ENCODE measurements at regions not wholly inside any gene's neighbourhood (a gene's known extent, or its start where the extent isn't known, plus 50 kb on each side); places are given as distances from the start of the nearest gene placed in this dataset.

DNA sequence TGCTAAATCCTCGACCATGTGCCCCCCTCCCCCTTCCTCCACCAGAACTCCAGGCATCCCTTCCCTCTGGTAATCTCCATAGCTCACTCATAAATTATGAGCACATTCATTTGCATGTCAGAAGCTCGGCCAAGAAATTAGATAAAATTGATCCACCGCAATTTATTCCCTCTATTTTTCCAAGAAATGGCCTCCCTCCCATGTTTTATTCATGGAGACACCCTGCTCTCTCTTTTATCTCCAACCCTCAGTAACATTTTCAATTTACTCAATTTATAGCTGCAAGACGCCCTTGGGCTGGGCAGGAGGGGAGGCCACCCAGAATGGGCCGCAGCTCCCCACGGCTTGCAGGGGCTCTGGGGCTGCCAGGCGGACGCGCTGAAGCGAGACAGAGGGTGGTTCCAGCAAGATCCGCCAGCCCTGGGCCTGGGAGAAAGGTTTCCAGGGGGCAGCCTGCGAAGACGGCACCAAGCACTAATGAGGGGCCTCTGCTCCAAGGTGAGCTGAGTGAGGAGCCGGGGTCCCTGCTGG is 54.7 kb upstream of the ZNF423 start:
- 30% methylated on average over 14 of the region's 14 CpGs for WGBS (ENCODE audit: insufficient coverage)
- Histone ChIP-seq H3K27me3 (ENCODE audit: control insufficient read depth, insufficient read depth, low read length) (no peaks in the 10 kb centered on the region), H3K9me3 (ENCODE audit: control insufficient read depth, insufficient read depth, low read length) (no peaks in the 10 kb centered on the region), H3K36me3 (ENCODE audit: control insufficient read depth, insufficient read depth, low read length) (no peaks in the 10 kb centered on the region), H3K4me3 (ENCODE audit: low read depth, low read length) (no peak overlapping the region), H3K4me1 (ENCODE audit: control insufficient read depth, insufficient read depth, low read length) (peaks cover 5% of the 10 kb centered on the region), H3K27ac (ENCODE audit: low read depth, low read length) (no peak overlapping the region)
- peak in 2 of 6 donors; percentile 45 to 77 for DNase-seq (ENCODE audit: low read depth in 4 of 6, low spot score in 6 of 6)

GRCh38 chr16:49911430-49911829 is 55.5 kb upstream of the ZNF423 start:
- H3K27ac ChIP-seq (ENCODE audit: low read depth, low read length) = no peak overlapping the region
- H3K27me3 ChIP-seq (ENCODE audit: control insufficient read depth, insufficient read depth, low read length) = no peaks in the 10 kb centered on the region
- no peaks in the 10 kb centered on the region for H3K9me3 ChIP-seq (ENCODE audit: control insufficient read depth, insufficient read depth, low read length)
- H3K4me1 ChIP-seq (ENCODE audit: control insufficient read depth, insufficient read depth, low read length) = peaks cover 5% of the 10 kb centered on the region
- no peak for DNase-seq (ENCODE audit: low read depth in 4 of 6, low spot score in 6 of 6)
- 100% methylated on average over 1 of the region's 2 CpGs for WGBS (ENCODE audit: insufficient coverage)
- no peaks in the 10 kb centered on the region for H3K36me3 ChIP-seq (ENCODE audit: control insufficient read depth, insufficient read depth, low read length)
- H3K4me3 ChIP-seq (ENCODE audit: low read depth, low read length) = no peak overlapping the region

GRCh38 chr16:49912721-49913120 is 56.8 kb upstream of the ZNF423 start:
- H3K36me3 ChIP-seq (ENCODE audit: control insufficient read depth, insufficient read depth, low read length) = no peaks in the 10 kb centered on the region
- no peaks in the 10 kb centered on the region for H3K9me3 ChIP-seq (ENCODE audit: control insufficient read depth, insufficient read depth, low read length)
- H3K27ac ChIP-seq (ENCODE audit: low read depth, low read length) = no peak overlapping the region
- H3K4me1 ChIP-seq (ENCODE audit: control insufficient read depth, insufficient read depth, low read length) = peaks cover 5% of the 10 kb centered on the region
- no peaks in the 10 kb centered on the region for H3K27me3 ChIP-seq (ENCODE audit: control insufficient read depth, insufficient read depth, low read length)
- WGBS (ENCODE audit: insufficient coverage) = 73% methylated on average over 3 of the region's 4 CpGs
- DNase-seq (ENCODE audit: low read depth in 4 of 6, low spot score in 6 of 6) = no peak
- H3K4me3 ChIP-seq (ENCODE audit: low read depth, low read length) = no peak overlapping the region

DNA sequence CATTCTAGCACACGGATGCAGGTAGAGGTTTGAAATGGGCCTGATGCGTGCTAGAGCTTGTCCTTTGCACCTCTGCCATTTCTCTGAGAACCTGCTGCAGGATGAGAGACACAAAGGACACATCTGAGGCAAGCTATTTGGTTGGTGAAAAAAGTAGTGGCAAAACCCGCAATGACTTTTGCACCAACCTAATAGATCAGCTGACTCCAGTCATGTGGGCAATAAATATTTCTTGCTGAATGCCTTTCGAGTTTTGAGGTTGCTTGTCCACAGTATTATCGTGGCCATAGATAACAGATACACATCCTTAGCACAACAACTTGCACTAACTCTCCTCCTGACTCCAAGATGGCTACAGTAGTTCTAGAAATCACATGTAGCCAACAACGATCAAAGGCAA is 57.8 kb upstream of the ZNF423 start:
- 87% methylated on average over 3 of the region's 6 CpGs for WGBS (ENCODE audit: insufficient coverage)
- no peaks in the 10 kb centered on the region for H3K27me3 ChIP-seq (ENCODE audit: control insufficient read depth, insufficient read depth, low read length)
- H3K4me3 ChIP-seq (ENCODE audit: low read depth, low read length) = no peak overlapping the region
- no peaks in the 10 kb centered on the region for H3K36me3 ChIP-seq (ENCODE audit: control insufficient read depth, insufficient read depth, low read length)
- H3K4me1 ChIP-seq (ENCODE audit: control insufficient read depth, insufficient read depth, low read length) = peaks cover 5% of the 10 kb centered on the region
- H3K9me3 ChIP-seq (ENCODE audit: control insufficient read depth, insufficient read depth, low read length) = no peaks in the 10 kb centered on the region
- no peak for DNase-seq (ENCODE audit: low read depth in 4 of 6, low spot score in 6 of 6)
- H3K27ac ChIP-seq (ENCODE audit: low read depth, low read length) = no peak overlapping the region

DNA sequence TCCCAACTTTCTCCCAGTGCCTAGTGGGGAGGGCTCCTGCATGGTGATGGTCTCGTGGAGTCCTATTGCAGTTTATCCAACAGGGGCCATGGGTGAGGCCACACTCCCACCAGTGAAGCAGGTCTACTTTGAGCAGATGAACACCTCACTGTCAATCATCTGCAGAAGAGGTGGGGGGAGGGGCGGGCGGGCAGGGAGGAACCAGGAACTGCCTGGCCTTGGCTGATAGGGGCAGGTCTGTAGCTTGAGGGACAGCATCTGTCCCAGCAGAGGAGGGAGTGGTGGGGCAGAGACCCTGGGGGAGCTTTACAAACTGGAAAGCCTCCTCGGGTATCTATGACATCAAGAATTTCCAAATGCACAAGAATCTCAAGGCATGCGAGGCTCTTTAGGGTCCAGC is 58.7 kb upstream of the ZNF423 start:
- no peak overlapping the region for H3K27ac ChIP-seq (ENCODE audit: low read depth, low read length)
- peaks cover 5% of the 10 kb centered on the region for H3K4me1 ChIP-seq (ENCODE audit: control insufficient read depth, insufficient read depth, low read length)
- H3K9me3 ChIP-seq (ENCODE audit: control insufficient read depth, insufficient read depth, low read length) = no peaks in the 10 kb centered on the region
- no peaks in the 10 kb centered on the region for H3K27me3 ChIP-seq (ENCODE audit: control insufficient read depth, insufficient read depth, low read length)
- H3K36me3 ChIP-seq (ENCODE audit: control insufficient read depth, insufficient read depth, low read length) = no peaks in the 10 kb centered on the region
- 80% methylated on average over 2 of the region's 5 CpGs for WGBS (ENCODE audit: insufficient coverage)
- DNase-seq (ENCODE audit: low read depth in 4 of 6, low spot score in 6 of 6) = no peak
- no peak overlapping the region for H3K4me3 ChIP-seq (ENCODE audit: low read depth, low read length)

GRCh38 chr16:49918257-49918656 is 62.3 kb upstream of the ZNF423 start:
- Histone ChIP-seq H3K4me3 (ENCODE audit: low read depth, low read length) (no peak overlapping the region), H3K27ac (ENCODE audit: low read depth, low read length) (no peak overlapping the region), H3K36me3 (ENCODE audit: control insufficient read depth, insufficient read depth, low read length) (no peaks in the 10 kb centered on the region), H3K4me1 (ENCODE audit: control insufficient read depth, insufficient read depth, low read length) (peaks cover 8% of the 10 kb centered on the region), H3K27me3 (ENCODE audit: control insufficient read depth, insufficient read depth, low read length) (no peaks in the 10 kb centered on the region), H3K9me3 (ENCODE audit: control insufficient read depth, insufficient read depth, low read length) (no peaks in the 10 kb centered on the region)
- no peak for DNase-seq (ENCODE audit: low read depth in 4 of 6, low spot score in 6 of 6)
- 90% methylated on average over 8 of the region's 8 CpGs for WGBS (ENCODE audit: insufficient coverage)

DNA sequence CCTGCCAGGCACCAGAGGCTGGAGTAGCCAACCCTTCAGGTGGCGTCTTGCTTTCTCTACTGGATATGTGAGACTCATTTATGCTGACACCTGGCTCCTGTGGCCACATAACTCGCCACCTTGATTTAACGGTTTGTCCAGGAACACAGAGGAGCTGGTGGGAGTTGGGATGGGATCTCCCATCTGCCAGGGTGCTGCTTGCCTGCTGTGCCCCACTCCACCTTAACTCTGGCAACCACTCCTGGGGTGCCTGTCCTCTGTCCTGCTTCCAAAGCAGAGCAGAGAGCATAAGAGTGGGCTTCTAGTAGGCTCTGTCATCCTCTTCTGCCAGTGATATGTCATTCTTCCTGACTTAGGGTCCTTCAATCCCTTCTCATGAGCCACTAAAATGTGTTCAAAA is 63.4 kb upstream of the ZNF423 start:
- no peak overlapping the region for H3K4me3 ChIP-seq (ENCODE audit: low read depth, low read length)
- H3K27ac ChIP-seq (ENCODE audit: low read depth, low read length) = no peak overlapping the region
- peaks cover 8% of the 10 kb centered on the region for H3K4me1 ChIP-seq (ENCODE audit: control insufficient read depth, insufficient read depth, low read length)
- no peaks in the 10 kb centered on the region for H3K27me3 ChIP-seq (ENCODE audit: control insufficient read depth, insufficient read depth, low read length)
- no peaks in the 10 kb centered on the region for H3K9me3 ChIP-seq (ENCODE audit: control insufficient read depth, insufficient read depth, low read length)
- H3K36me3 ChIP-seq (ENCODE audit: control insufficient read depth, insufficient read depth, low read length) = no peaks in the 10 kb centered on the region
- 88% methylated on average over 3 of the region's 3 CpGs for WGBS (ENCODE audit: insufficient coverage)
- DNase-seq (ENCODE audit: low read depth in 4 of 6, low spot score in 6 of 6) = no peak

GRCh38 chr16:49920397-49920796 is 64.5 kb upstream of the ZNF423 start:
- H3K36me3 ChIP-seq (ENCODE audit: control insufficient read depth, insufficient read depth, low read length) = no peaks in the 10 kb centered on the region
- DNase-seq (ENCODE audit: low read depth in 4 of 6, low spot score in 6 of 6) = no peak
- H3K27ac ChIP-seq (ENCODE audit: low read depth, low read length) = no peak overlapping the region
- 92% methylated on average over 4 of the region's 4 CpGs for WGBS (ENCODE audit: insufficient coverage)
- H3K9me3 ChIP-seq (ENCODE audit: control insufficient read depth, insufficient read depth, low read length) = no peaks in the 10 kb centered on the region
- H3K4me3 ChIP-seq (ENCODE audit: low read depth, low read length) = no peak overlapping the region
- peaks cover 8% of the 10 kb centered on the region for H3K4me1 ChIP-seq (ENCODE audit: control insufficient read depth, insufficient read depth, low read length)
- no peaks in the 10 kb centered on the region for H3K27me3 ChIP-seq (ENCODE audit: control insufficient read depth, insufficient read depth, low read length)

- peaks cover 8% of the 10 kb centered on the region for H3K4me1 ChIP-seq (ENCODE audit: control insufficient read depth, insufficient read depth, low read length)
- H3K27me3 ChIP-seq (ENCODE audit: control insufficient read depth, insufficient read depth, low read length) = no peaks in the 10 kb centered on the region
- no peaks in the 10 kb centered on the region for H3K36me3 ChIP-seq (ENCODE audit: control insufficient read depth, insufficient read depth, low read length)
- no peak for DNase-seq (ENCODE audit: low read depth in 4 of 6, low spot score in 6 of 6)
- H3K4me3 ChIP-seq (ENCODE audit: low read depth, low read length) = no peak overlapping the region
- 97% methylated on average over 8 of the region's 8 CpGs for WGBS (ENCODE audit: insufficient coverage)
- no peak overlapping the region for H3K27ac ChIP-seq (ENCODE audit: low read depth, low read length)
- H3K9me3 ChIP-seq (ENCODE audit: control insufficient read depth, insufficient read depth, low read length) = no peaks in the 10 kb centered on the region
These were observed 65.2 kb upstream of the ZNF423 start for GRCh38 chr16:49921106-49921505.

DNA sequence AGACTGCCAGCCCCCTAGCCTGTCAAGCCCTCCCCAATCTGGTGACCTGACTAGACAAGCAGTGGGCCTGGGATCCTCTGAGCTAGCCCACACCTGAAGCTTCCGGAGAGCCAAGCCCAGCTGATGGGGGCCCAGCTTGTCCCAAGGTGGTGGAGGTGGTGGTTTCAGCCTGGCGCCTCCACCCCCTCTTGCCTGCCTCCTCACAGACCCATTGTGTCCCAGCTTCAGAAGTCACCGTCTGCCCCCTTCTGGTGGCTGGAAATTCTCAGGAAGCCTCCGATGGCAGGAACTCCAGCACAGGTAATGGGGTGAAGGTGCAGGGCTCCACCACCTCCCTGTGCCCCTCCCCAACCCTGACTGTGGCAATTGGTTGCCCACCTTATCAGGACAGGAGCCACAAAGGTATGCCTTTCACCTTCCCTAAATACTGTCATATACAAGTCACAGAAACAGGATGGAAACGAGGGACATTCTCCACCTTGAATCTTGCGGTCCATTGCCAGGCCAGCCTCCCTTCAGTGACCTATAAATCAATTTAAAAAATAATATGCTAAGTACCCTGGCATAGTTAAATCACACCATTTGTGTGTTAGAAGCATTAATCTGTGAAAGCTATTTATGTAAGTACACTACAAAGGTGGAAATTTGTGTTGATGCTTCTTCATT is 66.0 kb upstream of the ZNF423 start:
- Histone ChIP-seq H3K36me3 (ENCODE audit: control insufficient read depth, insufficient read depth, low read length) (no peaks in the 10 kb centered on the region), H3K4me1 (ENCODE audit: control insufficient read depth, insufficient read depth, low read length) (peaks cover 8% of the 10 kb centered on the region), H3K27ac (ENCODE audit: low read depth, low read length) (no peak overlapping the region), H3K4me3 (ENCODE audit: low read depth, low read length) (no peak overlapping the region), H3K9me3 (ENCODE audit: control insufficient read depth, insufficient read depth, low read length) (no peaks in the 10 kb centered on the region), H3K27me3 (ENCODE audit: control insufficient read depth, insufficient read depth, low read length) (no peaks in the 10 kb centered on the region)
- peak; percentile 33 to 94 (median 56) for DNase-seq (ENCODE audit: low read depth in 4 of 6, low spot score in 6 of 6)
- WGBS (ENCODE audit: insufficient coverage) = 6% methylated on average over 3 of the region's 6 CpGs

All from spinal cord (tissue), 9 donors.